Activated naive CD4-positive, alpha-beta T cell treated with anti-CD3 and anti-CD28 coated beads, Interleukin-2, amount 50 U/mL, for 72 hours (primary cell): ENCODE measurements at regions not wholly inside any gene's neighbourhood (a gene's known extent, or its start where the extent isn't known, plus 50 kb on each side); places are given as distances from the start of the nearest gene placed in this dataset.

ENCODE experiments used
- ATAC-seq, 2 donors: fragments of 150-1000 bp; cut with Tn5 transposase; 2 replicates each; pipeline ENCODE4 v1.10.0; 2021; ENCODE audit warnings: mild to moderate bottlenecking in 2 of 2, moderate library complexity in 2 of 2
- DNase-seq, 2 donors: peaks; one replicate each; pipeline ENCODE4 v3.0.0; 2021 to 2022; ENCODE audit warnings: low spot score in 2 of 2
- H3K27ac Mint-ChIP-seq, 2 donors: one replicate each; pipeline ENCODE4 v1.8.0; 2022; ENCODE audit warnings: mild to moderate bottlenecking in 2 of 2, mixed read lengths in 2 of 2
- H3K36me3 Mint-ChIP-seq, 2 donors: one replicate each; pipeline ENCODE4 v1.8.0; 2022; ENCODE audit warnings: mixed read lengths in 2 of 2
- H3K9me3 Mint-ChIP-seq, 2 donors: one replicate each; pipeline ENCODE4 v1.8.0; 2022; ENCODE audit warnings: mixed read lengths in 2 of 2

DNA sequence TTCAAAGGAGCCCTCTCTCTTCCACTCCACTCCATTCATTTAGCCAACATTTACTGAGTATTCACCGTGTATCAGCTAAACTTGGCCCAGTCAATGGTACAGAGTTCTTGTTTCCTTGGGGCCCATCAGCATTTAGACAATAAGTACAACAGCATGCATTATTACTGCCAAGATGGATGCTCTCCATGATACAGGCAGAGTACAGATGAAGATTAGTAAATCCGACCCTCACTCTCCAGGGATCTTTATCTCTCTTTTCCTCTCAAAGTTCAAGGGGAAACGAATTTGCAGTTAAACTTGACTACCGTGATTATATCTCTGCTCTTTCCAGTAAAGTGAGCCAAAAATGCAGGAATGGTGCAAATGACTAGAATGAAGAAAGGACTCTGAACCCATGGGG, 184.6 kb upstream of the DUSP10 start:
- Mint-ChIP-seq H3K9me3 (peaks cover 5 to 12% of the 10 kb centered on the region in 2 donors), H3K27ac (no peak overlapping the region), H3K36me3 (peaks cover 0 to 15% of the 10 kb centered on the region in 2 donors)
- ATAC-seq (no peak), DNase-seq (no peak)

DNA sequence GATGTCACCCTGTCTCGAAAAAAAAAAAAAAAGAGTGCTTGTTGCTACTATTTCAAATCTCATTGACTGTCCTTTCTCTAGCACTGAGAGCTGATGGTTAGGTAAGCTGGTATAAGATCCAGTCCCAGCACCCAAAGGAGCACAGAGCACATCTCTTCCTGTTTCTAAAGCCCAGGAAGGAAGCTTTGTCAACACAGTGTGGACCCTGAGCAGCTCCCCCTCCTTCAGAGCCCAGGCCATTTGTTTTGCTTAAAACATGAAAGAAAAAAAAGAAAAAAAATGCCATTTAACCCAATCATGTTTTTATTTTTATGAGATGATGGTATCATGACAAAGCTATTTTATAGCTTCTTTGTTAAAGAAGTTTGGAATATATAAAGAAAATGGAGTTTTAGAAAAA, 184.1 kb upstream of the DUSP10 start:
- ATAC-seq (no peak), DNase-seq (no peak)
- H3K27ac Mint-ChIP-seq = no peak overlapping the region
- H3K9me3 Mint-ChIP-seq = peaks cover 5 to 12% of the 10 kb centered on the region in 2 donors
- H3K36me3 Mint-ChIP-seq = peaks cover 0 to 15% of the 10 kb centered on the region in 2 donors

- Mint-ChIP-seq H3K36me3 (peaks cover 0 to 4% of the 10 kb centered on the region in 2 donors), H3K9me3 (peaks cover 0 to 2% of the 10 kb centered on the region in 2 donors), H3K27ac (no peak overlapping the region)
- DNase-seq = no peak
- no peak for ATAC-seq
These were observed 182.2 kb upstream of the DUSP10 start for GRCh38 chr1:221923929-221924598.

DNA sequence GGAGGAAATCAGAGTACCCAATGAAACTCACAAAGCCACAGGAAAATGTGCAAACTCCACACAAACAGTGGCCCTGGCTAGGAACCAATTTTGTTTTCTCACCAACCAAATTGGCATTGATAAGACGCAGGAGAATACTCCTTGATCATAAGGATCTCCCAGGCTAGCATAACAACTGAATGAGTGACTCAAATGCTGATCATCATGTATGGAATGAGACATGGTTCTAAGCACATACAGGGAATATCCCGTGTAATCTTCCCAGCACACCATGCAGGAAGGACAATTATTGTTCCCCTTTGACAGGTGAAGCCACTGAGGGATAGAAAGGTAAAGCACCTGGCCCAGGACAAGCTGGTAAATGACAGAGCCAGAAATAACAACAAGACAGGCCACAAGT, 180.0 kb upstream of the DUSP10 start:
- H3K9me3 Mint-ChIP-seq = no peaks in the 10 kb centered on the region
- DNase-seq (no peak), ATAC-seq (no peak)
- no peak overlapping the region for H3K27ac Mint-ChIP-seq
- no peaks in the 10 kb centered on the region for H3K36me3 Mint-ChIP-seq

- Mint-ChIP-seq H3K36me3 (no peaks in the 10 kb centered on the region), H3K9me3 (no peaks in the 10 kb centered on the region), H3K27ac (no peak overlapping the region)
- DNase-seq = no peak
- no peak for ATAC-seq
These were observed 177.9 kb upstream of the DUSP10 start for GRCh38 chr1:221919743-221920142.

DNA sequence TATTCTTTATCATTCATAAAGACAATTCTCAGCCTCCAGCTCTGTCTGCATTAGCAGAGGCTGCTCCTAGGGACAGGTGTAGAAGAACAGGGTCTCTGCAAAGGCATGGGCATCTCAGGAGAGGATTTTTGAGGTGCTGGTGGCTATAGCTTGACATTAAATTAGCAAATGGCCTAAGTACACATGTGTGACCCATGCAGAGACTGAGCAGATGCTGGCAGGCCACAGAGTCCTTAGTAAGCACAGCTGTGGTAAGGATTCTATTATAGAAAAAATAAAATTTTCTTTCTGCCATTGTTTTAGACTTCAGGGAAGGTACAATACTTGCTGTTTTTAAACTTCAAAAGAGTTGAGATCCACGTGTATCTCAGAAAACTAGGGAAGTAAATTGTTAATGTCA, 177.5 kb upstream of the DUSP10 start:
- DNase-seq = no peak
- no peak for ATAC-seq
- no peak overlapping the region for H3K27ac Mint-ChIP-seq
- no peaks in the 10 kb centered on the region for H3K36me3 Mint-ChIP-seq
- H3K9me3 Mint-ChIP-seq = no peaks in the 10 kb centered on the region

DNA sequence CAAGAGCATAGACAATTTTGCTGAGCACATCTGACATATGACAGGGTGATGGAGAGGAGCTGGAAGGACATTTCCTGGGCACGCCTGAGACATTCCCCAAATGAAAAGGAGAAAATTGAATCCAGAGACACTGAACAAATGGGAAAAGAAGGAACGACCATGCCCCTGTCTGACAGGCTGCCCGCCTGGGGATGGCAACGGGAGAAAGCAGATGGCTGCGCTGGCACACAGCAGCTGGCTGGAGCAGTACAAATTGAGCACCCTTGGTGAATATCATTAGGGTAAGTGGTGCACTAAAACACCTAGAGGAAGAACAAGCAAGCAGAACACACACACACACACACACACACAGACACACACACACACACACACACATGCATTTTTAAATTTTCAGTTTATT, 174.3 kb upstream of the DUSP10 start:
- ATAC-seq (no peak), DNase-seq (no peak)
- Mint-ChIP-seq H3K27ac (no peak overlapping the region), H3K9me3 (no peaks in the 10 kb centered on the region), H3K36me3 (no peaks in the 10 kb centered on the region)

GRCh38 chr1:221915764-221916163, 173.9 kb upstream of the DUSP10 start:
- Mint-ChIP-seq H3K27ac (no peak overlapping the region), H3K9me3 (no peaks in the 10 kb centered on the region), H3K36me3 (no peaks in the 10 kb centered on the region)
- DNase-seq (no peak), ATAC-seq (no peak)

GRCh38 chr1:221913351-221913892, 171.5 kb upstream of the DUSP10 start:
- Mint-ChIP-seq H3K9me3 (no peaks in the 10 kb centered on the region), H3K27ac (no peak overlapping the region), H3K36me3 (no peaks in the 10 kb centered on the region)
- ATAC-seq (no peak), DNase-seq (no peak)

- Mint-ChIP-seq H3K9me3 (no peaks in the 10 kb centered on the region), H3K27ac (no peak overlapping the region), H3K36me3 (no peaks in the 10 kb centered on the region)
- ATAC-seq = peak in 1 of 2 donors; percentile 46
- DNase-seq = no peak
These were observed 170.3 kb upstream of the DUSP10 start for GRCh38 chr1:221912230-221912629.

DNA sequence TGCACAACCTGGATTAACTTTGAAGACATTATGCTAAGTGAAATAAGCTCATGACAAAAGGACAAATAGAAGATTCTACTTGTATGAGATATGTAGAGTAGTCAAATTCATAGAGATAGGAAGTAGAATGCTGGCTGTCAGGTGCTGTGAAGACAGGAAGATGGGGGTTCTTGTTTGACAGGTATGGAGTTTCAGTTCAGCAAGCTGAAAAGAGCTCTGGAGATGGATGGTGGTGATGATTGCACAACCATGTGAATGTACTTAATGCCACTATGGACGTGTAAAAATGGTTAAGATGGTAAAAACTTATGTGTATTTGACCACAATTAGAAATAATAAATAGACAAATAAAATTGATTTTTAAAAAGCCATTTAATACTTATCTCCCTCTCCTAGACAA, 169.8 kb upstream of the DUSP10 start:
- no peak for ATAC-seq
- no peaks in the 10 kb centered on the region for H3K36me3 Mint-ChIP-seq
- no peak overlapping the region for H3K27ac Mint-ChIP-seq
- DNase-seq = no peak
- no peaks in the 10 kb centered on the region for H3K9me3 Mint-ChIP-seq

DNA sequence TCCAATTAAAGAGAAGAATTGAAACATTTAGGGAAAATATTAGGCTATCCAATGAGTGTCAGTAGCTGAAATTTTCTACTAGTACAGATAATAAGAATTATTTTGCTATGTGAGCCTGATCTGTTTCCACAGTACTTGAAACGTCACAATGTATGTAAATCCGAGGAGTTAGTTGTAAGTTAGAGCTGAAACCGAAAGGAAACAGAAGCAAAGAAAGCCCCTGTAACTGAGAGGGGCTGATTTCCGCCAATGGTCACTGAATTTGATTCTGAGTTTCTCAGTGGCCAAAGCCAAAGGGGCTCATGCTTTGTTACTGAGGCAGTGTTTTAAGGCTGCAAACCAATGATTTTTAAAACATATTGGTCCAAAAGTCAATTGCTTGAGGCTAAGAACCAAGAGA, 168.3 kb upstream of the DUSP10 start:
- Mint-ChIP-seq H3K27ac (no peak overlapping the region), H3K36me3 (no peaks in the 10 kb centered on the region), H3K9me3 (no peaks in the 10 kb centered on the region)
- DNase-seq (no peak), ATAC-seq (no peak)

DNA sequence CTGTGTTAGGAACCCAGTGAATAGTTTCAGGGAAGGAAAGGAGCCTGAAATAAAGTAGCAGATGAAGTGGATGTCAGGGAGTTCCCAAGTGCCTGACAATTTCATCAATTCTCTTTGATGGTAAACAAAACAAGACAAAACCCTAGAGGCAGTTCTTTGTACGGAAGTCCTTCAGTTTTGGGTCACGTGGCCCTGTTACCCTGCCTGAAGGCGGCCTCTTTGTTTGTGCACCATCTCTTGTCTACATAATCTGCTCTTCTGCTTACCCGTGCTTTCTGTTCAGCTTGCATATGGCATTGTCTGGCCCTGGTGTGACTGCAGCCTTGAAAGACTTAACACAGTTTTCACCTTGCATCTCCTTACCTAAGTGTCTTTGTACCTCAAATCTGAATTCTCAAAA, 166.7 kb upstream of the DUSP10 start:
- no peaks in the 10 kb centered on the region for H3K36me3 Mint-ChIP-seq
- DNase-seq (no peak), ATAC-seq (no peak)
- no peak overlapping the region for H3K27ac Mint-ChIP-seq
- no peaks in the 10 kb centered on the region for H3K9me3 Mint-ChIP-seq

DNA sequence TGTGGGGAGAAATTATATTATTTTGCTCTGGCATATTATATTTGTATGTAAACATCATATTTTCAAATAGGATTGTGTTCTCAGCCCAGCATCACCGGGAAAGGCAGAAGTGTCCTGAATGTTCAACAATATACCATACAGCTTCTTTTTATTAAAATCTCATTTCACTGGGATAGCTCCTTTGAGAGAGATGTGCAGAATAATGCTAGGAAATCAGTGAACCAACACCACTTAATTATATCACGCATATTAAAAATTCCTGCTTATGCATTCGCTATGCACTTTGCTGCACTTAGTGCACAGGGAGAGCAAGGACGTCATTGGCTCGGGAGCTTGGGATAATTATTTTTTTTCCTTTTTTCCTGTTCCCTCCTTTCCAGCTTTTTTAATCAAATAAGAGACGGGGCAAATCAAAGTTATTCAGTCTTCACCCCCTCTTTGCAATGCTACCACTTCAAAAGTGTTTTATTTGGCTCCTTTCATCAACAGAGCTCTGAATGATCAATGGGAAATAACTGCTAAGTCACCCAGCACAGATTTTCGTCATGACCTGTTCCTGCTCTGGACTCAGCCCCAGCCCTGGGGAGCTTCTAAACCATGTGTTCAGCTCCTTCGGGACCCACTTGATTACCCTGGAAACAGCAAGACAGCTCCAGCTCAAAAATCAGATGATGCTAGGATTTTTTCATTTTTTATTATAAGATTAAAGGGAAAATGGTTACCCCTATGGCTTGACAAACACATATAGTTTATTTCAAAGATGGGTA, 165.5 kb upstream of the DUSP10 start:
- ATAC-seq (no peak), DNase-seq (no peak)
- peaks cover 0 to 2% of the 10 kb centered on the region in 2 donors for H3K9me3 Mint-ChIP-seq
- no peak overlapping the region for H3K27ac Mint-ChIP-seq
- H3K36me3 Mint-ChIP-seq = no peaks in the 10 kb centered on the region

- no peak overlapping the region for H3K27ac Mint-ChIP-seq
These were observed 163.9 kb upstream of the DUSP10 start for GRCh38 chr1:221905802-221906201.

DNA sequence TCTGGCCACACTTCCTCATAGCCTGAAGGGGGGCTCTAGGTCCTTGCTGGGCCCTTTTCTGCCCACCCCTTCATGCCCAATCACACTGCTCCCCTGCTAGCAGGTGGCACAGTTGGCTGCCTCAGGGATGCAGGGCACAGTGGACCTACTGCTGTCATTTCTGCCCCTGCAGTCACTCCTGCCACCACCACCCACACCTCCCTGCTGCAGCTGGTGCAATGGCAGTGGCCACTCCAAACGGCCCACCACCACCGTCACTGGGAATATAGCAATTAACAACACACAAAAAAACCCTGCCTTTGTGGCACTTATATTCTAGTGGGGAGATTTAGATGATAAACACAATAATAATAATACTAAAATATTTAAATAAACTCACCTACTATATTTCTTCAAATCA, 162.4 kb upstream of the DUSP10 start:
- H3K9me3 Mint-ChIP-seq = peaks cover 0 to 4% of the 10 kb centered on the region in 2 donors
- ATAC-seq (no peak), DNase-seq (no peak)
- H3K27ac Mint-ChIP-seq = no peak overlapping the region
- no peaks in the 10 kb centered on the region for H3K36me3 Mint-ChIP-seq

More at GRCh38 chr1:221905802-221906201, 163.9 kb upstream of the DUSP10 start:
- DNase-seq (no peak), ATAC-seq (no peak)
- no peaks in the 10 kb centered on the region for H3K36me3 Mint-ChIP-seq
- peaks cover 0 to 4% of the 10 kb centered on the region in 2 donors for H3K9me3 Mint-ChIP-seq

GRCh38 chr1:221903594-221903993, 161.7 kb upstream of the DUSP10 start:
- no peaks in the 10 kb centered on the region for H3K36me3 Mint-ChIP-seq
- no peak for ATAC-seq
- H3K27ac Mint-ChIP-seq = no peak overlapping the region
- no peak for DNase-seq
- peaks cover 0 to 4% of the 10 kb centered on the region in 2 donors for H3K9me3 Mint-ChIP-seq

- Mint-ChIP-seq H3K27ac (no peak overlapping the region), H3K9me3 (peaks cover 0 to 4% of the 10 kb centered on the region in 2 donors), H3K36me3 (no peaks in the 10 kb centered on the region)
- no peak for ATAC-seq
- DNase-seq = no peak
These were observed 161.1 kb upstream of the DUSP10 start for GRCh38 chr1:221902961-221903360.
